HG03196 (cell line): ENCODE measurements at regions not wholly inside any gene's neighbourhood (a gene's known extent, or its start where the extent isn't known, plus 50 kb on each side); places are given as distances from the start of the nearest gene placed in this dataset.

Experiments used
- ATAC-seq: cut with Tn5 transposase; IDR thresholded peaks from one replicate; pipeline ENCODE4 v1.9.1; 2021; ENCODE audit not compliant: unreplicated experiment

DNA sequence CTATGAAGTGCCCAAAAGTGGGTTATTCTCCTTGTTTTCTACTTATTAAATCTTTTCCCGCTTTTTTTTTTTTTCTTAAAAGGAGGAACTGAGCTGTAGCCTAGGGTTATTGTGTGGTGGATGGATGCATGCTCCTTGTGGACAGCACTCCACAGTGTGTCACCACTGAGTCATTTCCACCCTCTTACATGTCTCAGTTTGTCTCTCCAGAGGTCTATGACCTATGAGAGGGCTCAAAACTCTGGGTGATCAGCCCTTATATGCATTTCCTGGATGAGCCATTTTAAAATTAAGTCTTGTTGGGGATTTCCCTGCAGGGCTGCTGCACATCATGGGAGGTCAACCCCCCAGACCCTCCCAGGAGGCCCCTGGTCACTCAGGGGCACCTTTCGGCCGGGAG lies 102.2 kb upstream of the MOCS2 start:
- no peak for ATAC-seq

DNA sequence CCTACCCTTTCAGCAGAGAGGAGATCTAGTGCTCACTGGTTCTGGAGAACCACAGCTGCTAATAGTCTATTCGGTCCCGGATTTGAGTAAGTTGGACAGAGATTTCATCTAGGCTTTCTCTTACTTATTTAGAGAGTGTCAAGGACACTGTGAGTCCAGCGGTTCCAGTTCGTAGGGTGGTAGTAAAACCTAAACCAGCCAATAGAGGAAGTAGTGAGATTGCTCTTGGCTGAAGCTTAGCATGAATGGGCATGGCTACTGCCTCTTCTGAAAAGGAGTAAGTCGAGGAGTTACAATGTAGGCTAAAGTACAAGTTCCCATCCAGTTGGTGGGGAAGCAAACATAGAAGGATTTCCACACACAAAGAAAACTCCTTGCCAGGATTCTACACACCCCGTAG lies 109.6 kb upstream of the MOCS2 start:
- no peak for ATAC-seq

DNA sequence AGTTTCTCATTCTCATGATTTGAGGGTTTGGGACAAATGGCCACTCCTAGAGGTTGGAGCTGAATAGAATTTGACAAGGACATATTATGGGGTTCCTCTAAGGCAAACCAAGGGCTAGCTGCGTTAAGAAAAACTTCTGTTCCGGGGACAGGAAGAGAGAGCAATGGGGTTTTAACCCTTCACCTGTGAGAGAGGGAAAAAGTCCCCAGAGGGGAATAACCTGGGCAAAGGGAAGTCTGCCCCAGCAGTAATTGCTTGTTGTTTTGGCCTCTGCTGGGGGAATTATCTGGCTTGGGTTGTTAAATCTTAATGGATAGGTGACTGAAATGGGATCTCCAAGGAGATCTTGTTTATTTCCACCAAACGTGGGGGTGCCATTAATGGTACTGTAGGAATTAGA lies 110.1 kb upstream of the MOCS2 start:
- no peak for ATAC-seq

DNA sequence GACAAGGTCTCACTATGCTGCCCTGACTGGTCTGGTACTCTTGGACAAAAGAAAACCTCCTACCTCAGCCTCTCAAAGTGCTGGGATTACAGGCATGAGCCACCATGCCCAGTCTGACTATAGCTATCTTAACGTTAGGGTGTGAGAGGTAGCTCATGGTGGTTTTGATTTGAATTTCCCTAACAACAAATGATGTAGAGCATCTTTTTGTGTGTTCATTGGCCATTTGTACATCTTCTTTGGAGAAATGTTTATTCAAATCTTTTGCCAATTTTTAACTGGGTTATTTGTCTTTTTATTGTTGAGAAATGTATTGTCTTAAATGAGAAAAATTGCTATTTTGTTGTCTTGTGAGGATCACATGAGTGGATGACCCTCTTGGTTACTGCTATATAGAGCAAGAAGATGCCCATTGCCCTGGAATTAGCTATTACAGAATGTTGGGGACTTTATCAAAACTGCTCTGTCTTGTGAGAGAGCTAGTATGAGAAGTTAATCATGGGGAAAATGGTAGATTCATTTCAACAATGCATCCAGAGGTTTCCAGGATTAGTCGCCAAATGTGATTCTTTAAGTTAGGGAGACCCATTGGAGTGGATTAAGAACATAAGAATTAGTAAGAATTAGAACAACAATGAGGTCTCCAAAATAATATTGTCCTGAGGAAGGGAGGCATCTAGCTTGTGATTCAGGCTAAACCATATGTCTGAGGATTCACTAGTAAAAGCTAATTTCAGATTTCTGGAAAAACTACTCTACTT lies 124.3 kb upstream of the MOCS2 start:
- ATAC-seq: no peak

DNA sequence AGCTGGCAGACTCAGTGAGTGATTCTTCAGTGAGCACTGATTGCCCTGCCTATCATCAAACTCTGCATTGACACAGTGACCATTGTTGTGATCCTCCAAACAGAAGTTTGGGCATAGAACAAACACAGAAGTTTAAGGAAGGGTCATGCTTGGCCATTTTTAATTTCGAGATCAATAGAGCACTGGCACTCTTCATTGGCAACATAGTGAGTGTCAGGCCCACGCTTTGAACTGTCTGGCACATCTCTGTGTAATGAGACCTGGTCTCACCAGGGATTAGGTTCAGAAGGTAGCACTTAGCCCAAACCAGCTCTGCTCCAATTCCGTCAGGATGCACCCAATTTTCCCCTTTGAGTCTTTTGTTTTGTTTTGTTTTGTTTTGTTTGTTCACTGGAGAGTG lies 127.1 kb upstream of the MOCS2 start:
- ATAC-seq: no peak

DNA sequence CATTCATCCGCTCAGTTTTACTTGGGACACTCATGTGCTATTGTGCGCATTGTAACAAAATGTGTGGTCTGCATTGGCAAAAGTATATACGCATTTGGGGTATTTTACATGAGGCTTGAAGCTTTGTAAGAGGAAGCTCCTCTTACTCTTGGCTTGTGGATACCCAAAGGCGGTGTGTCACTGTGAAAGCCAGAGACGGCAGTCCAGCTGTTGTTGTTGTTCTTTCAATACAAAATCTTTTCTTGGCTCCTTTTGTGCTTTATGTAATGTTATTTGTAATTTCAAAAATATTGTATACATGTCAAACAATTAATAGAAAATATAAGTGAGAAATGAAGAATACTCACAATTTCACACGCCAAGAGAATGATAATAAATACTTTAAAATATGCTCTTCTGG lies 128.3 kb upstream of the MOCS2 start:
- ATAC-seq: no peak

DNA sequence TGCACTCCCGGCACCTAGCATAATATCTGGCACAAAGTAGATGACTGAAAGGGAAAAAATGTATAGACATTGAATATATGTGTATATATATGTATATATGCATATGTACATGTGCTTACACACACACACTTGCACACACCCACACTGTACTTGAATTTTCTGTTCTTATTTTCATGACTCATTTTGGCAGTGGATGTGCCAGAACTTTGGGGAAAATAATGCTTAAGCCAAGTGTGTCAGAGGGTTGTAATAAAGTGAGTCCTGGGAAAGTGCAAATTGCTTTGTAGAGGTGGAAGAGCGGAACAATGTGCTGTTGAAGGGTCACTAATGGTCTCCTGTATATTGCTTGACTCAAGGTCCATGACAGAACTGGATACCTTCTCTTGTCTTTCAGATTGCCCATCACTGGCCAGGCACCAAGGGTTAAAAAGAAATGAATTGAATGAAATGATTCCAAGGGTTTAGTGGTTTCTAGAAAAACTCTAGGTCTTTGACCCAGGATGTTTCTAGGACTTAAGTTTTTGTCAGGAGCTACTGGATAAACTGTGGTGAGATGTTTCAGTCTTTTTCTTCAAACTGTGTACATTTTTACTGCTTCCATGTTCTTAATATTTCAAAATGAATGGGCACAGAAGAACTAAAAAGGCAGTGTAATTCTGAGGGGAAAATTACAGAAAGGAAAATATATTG lies 129.9 kb upstream of the MOCS2 start:
- ATAC-seq: no peak

DNA sequence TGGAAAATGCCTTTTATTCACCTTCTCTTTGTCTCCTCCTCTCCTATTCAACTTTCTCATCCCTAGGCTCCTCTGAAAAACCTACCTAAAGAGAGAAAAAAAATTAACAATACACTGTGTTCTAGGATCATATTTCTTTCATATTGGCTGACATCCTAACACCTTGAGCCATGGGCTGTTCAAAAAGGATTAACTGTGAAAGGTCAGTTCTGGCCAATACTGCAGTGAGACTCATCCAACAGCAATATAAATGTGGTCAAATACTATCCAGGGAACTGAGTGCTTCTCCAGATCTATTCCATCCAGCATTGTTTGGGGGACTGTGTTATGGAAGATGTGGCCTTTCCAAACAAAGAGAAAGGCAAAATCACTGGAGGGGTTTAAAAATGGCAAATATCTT lies 131.1 kb upstream of the MOCS2 start:
- no peak for ATAC-seq

DNA sequence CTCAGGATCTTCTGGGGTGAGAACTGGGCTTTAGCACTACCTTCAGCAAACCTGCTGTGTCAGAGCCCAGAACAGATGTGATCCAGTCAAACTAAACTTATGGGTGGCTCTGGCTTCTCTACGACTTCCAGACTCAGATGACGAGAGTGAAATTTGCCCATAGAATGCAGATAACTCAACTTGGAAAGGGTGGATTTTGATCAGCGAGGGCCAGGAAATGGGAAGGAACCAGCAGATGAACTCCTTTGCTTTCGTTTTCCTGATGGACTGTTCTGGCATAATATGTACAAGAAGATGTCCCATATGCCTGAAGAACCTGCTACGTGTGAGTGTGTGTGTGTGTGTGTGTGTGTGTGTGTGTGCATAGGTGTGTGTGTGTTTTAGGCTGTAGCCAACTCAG lies 132.0 kb upstream of the MOCS2 start:
- ATAC-seq: no peak

DNA sequence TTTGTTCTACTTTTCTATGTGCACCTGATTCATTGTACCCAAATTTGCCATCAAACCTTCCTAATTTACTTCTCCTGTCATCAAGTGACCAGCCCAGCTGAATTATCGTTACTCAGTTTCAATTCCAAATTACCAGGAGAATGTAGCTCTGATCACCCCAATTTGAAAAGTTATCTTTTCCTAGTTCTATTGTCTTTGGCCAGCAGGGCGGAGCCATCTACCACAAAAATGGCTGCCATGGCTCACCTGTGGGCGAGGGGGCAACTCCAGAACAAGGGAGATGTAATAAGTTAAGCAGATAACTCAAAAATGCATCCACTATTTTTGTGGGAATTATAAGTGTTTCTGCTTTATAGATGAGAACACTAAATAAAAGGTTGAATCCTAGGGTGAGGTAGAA lies 133.8 kb upstream of the MOCS2 start:
- ATAC-seq: no peak

DNA sequence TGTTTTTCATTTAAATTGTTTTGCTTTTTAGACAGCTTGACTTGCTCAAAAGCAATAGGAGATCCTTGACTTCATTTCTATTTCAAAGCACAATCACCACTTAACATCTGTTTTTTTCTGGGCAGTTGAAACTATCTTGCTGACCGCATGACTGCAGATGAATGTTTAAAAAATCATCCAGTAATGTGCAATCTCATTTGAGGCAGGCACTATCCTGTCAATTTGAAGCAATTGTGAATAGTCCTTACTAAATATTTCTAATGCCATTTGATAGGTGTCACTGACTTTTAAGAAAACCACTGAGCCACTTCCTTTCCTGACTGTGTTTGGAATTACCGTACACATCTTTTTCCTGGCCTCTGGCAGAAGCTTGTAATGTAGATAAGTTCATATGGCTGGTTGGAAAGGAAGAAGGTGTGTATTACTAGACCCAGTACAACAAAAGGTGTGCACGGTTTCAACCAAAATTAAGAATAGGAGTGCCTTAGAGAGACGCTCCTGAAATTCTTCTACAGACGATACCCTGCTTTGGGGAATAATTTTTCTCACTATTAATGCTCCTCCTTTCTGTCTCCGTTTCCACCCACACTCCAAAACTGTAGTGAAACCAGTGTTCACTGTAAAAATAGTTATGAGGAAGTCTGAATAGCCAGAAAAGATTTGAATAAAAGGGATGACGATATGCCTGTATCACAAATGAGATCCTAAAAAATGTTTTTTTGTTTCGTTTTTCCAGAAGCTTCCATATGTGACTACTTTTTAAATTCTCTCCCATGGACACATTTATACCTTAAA lies 136.7 kb upstream of the MOCS2 start:
- no peak for ATAC-seq

DNA sequence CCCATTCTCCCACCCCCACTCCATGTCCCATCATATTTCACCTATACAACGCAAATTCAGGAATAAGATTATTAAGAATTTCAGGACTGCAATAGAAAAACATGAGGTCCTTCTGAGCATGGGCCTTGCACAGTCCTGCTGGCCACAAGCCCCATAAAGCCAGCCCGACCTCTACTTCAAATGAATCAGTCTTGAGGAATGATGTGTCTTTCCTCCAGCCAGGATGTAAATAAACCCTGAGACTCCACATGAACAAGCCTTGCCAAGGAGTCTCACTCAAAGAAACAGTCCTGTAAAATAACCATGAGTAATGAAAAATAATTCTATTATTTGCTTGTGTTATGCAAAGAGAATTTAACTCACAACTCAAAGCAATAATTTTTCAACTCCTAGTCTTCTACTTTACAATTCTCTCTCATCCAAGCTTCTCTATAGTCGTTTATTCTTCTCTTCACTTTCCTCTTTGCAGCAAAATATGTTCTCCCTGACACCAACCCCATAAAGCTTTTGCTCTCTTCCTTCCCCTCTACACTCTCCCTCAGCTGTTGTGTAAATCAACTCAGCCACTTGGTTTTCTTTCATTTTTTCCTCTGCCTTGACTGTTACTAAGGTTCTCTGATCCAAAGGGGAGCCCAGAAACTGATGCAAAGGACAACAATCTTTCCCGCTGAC lies 140.1 kb upstream of the MOCS2 start:
- no peak for ATAC-seq

DNA sequence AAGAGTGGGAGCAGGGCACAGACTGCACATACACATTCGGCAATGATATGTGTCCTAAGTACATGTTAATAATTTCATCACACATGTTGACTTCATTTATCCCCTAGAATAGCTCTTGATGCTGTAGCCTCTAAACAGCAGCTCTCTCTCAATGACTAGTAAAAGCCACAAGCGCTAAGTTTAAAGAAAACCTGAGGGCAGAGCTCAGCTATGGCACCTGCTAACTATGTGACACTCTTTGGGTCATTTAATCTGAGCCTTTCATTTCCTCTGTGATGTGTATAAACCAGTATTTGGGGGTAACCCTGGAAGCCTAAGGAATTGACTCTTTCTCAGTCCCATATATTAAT lies 140.6 kb upstream of the MOCS2 start:
- ATAC-seq: no peak

DNA sequence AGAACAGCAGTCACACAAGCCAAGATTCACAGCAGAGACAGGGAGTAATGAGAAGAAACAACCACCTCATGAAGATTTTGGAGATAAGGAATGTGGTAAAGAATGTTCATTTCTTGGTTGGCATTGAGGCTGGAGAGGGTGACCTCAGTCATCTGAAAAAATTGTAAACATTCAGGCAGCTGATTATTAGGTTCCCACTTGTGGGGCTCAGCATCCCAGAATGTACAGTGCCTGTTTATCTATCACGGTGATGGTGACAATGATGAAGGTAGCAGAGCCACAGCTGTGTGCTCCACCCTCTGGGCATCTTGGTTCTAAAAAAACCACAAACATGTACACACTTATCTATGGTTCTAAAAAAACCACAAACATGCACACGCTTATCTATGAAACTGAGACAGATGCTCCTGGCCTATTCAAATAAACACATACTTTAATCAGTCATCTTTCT lies 143.9 kb upstream of the MOCS2 start:
- no peak for ATAC-seq

DNA sequence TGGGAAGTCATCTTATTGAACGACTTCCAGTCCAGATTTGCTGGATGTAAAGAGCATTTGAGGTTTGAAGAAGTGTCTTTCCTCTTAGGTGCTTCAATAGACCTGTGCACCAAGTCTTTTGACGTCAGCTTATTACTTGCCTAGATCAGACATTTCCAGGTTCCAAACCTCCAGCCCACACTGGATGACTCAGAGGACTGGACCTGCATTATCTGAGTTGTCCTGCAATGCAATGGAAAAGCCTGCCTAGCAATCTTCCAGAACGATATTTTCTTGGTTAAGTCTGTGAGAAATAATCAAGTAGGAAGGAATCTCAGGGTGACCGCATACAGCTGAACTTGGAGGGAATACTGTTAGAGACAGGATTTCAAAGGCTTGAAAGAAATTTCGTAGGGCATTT lies 147.2 kb upstream of the MOCS2 start:
- no peak for ATAC-seq

DNA sequence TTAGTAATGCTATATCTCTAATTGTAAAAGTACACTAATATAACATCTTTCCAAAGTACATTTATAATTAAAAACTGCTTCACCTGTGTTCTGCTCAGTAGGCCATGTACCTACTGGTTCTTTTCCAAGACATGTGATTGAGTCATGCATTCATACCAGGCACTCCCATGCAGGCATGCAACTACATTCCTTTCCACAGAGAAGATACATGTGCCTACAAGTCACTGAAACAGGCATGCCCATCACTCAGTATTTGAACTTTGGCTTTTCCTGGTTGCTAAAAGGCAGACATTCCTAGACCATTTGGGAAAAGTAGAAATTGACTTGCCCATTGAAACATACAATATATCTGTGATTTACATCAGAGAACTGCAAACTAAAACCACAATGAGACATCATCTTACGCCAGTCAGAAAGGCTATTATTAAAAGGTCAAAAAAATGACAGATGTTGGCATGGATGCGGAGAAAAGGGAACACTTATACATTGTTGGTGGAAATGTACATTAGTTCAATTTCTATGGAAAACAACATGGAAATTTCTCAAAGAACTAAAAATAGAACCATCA lies 148.3 kb upstream of the MOCS2 start:
- no peak for ATAC-seq

DNA sequence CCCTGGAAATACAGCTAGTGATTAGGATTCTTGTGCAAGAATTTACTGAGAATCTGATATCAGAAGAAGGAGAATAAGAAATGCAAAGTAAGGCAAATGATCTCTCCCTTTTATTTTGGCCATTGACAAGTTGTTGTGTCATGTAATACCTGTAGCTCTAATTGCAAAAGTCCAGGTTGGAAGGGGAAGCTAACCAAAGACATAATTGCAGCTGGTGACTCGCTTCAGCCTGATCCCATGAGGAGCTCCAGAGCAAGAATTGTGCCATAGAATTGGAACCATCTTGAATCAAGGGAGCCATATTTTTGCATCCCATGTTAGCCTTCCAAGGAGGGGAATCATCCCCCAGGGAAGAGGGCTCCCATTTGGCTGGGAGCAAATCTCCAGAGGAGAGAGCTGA lies 149.6 kb upstream of the MOCS2 start:
- ATAC-seq: no peak

DNA sequence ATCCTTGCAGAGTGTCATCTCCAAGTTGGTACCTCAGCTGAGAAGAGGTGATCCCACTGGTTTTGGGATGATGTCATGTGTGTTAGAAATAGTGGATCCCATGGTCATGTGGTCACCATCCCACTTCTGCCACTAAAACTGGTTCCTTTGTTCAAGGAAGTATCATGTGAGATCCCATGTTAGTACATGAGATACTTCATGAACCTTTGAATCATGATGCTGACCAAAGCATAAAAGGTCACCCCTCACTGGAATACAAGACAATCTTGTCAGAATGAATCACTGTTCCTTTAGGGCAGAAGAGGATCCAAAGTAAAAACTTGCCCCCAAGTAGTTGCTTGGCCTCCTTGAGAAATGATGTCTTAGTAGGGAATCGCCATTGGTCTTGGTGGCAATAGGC lies 150.9 kb upstream of the MOCS2 start:
- ATAC-seq: no peak

DNA sequence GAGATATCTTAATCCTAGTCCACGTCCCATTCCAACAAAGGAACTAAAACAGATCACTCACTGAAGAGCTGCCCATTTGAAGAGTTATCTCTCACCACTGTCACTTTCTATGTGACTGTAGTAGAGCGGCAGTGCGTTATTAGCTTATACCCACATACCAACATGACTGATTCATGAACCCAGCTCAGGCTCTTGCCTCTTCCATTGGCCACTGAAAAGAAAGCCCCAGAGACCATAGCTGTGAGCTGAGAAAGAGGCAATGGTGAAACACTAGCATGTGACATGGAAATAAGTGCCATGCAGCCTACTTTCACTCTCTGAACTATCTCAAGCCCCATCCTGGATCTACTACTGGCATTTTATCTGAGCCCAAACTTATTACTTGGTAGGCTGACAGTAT lies 151.7 kb upstream of the MOCS2 start:
- no peak for ATAC-seq

DNA sequence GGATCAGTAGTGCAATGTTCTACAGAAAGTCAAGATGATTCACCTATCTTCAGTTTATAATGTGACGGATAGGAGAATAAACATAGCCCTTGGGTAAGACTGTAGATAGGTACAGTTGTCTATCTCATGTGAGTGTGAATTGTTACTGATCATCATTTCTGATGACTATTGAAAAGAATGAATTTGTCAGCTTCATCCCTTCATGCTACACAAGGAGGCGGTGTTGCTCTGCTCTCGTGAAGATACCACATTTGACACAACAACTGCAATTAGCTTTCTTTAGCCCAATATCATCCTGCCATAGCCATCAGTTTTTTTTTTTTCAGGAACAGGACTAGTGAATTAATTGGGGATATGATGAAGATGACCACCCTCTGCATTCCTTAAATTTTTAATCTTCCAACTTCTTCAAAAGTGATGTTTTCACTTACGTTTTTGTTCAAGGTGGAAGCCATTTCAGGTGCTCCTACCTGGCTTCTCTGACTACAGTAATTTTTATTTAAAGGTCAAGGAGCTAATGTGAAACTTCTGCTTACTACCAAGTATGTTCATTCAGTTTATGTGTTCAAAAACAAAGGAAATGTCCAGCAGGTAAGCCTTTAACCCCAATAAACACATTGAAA lies 152.9 kb upstream of the MOCS2 start:
- no peak for ATAC-seq

DNA sequence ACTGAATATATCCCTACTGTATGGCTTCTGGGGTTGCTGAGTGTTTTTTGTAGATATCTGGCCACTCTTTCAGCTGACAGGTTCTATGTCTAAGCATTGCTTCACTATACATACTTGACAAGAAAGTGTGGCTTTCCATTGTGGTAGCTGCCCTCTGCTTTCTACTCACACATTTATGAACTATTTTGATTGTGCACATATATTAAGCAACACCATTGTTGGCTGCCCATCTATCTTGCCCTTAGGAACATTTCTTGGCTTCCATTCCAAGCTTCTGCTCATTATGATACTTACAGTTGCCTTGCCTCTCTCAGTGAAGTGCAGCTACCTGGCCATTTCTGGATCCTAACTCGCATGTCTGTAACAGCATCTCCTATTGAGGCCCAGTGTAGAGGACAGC lies 153.6 kb upstream of the MOCS2 start:
- no peak for ATAC-seq
